AG10803 (cell line): ENCODE measurements at regions not wholly inside any gene's neighbourhood (a gene's known extent, or its start where the extent isn't known, plus 50 kb on each side); places are given as distances from the start of the nearest gene placed in this dataset.

Experiments
- DNase-seq: peaks from one replicate; pipeline ENCODE4 v3.0.0; 2010; ENCODE audit warnings: low read depth
- H3K4me3 ChIP-seq: 2 replicates; pipeline ENCODE4 v1.5.1; 2011; ENCODE audit warnings: mild to moderate bottlenecking, low read length, control low read depth
- CTCF ChIP-seq: conservative IDR thresholded peaks from 2 replicates; pipeline ENCODE4 v1.5.1; 2011; ENCODE audit warnings: mild to moderate bottlenecking, low read length, control low read depth, inconsistent platforms

- DNase-seq, result no peak
- H3K4me3 ChIP-seq, result no peak overlapping the region
- no peak for TF ChIP-seq CTCF
Measured at GRCh38 chr4:111997785-111998184, 147.5 kb upstream of the FAM241A start.

- H3K4me3 ChIP-seq, result no peak overlapping the region
- no peak for DNase-seq
- no peak for TF ChIP-seq CTCF
Measured at GRCh38 chr4:111999801-112000200, 145.5 kb upstream of the FAM241A start.

- DNase-seq, result no peak
- no peak for TF ChIP-seq CTCF
- no peak overlapping the region for H3K4me3 ChIP-seq
Measured at GRCh38 chr4:112001041-112001440, 144.2 kb upstream of the FAM241A start.

- no peak for DNase-seq
- H3K4me3 ChIP-seq, result no peak overlapping the region
- TF ChIP-seq CTCF, result no peak
Measured at GRCh38 chr4:112002248-112002661, 143.0 kb upstream of the FAM241A start.

- no peak overlapping the region for H3K4me3 ChIP-seq
- DNase-seq, result peak; percentile 58
- no peak for TF ChIP-seq CTCF
Measured at GRCh38 chr4:112003231-112003907, 141.9 kb upstream of the FAM241A start.

GRCh38 chr4:112005027-112005426 lies 140.2 kb upstream of the FAM241A start:
- no peak for TF ChIP-seq CTCF
- no peak for DNase-seq
- H3K4me3 ChIP-seq, result no peak overlapping the region

- no peak overlapping the region for H3K4me3 ChIP-seq
- DNase-seq, result peak; percentile 52
- TF ChIP-seq CTCF, result no peak
Measured at GRCh38 chr4:112007391-112007790, 137.9 kb upstream of the FAM241A start.
